H1 (cell line): ENCODE measurements at regions not wholly inside any gene's neighbourhood (a gene's known extent, or its start where the extent isn't known, plus 50 kb on each side); places are given as distances from the start of the nearest gene placed in this dataset.

Source experiments
- CTCF ChIA-PET: fragments of 300-600 bp; sonication (Branson Sonifier 250); formaldehyde crosslinking; loops from one replicate; lab custom pipeline; 2021; ENCODE audit not compliant: partially characterized antibody; lab: Charles Lee
- POLR2A ChIA-PET: fragments of 300-600 bp; sonication (Branson Sonifier 250); formaldehyde crosslinking; loops from one replicate; lab custom pipeline; 2021; ENCODE audit warnings: inconsistent platforms; ENCODE audit not compliant: partially characterized antibody; lab: Charles Lee
- DNase-seq, 2 experiments: peaks; one replicate each; pipeline versions ENCODE4 v3.0.0 to v3.0.0-alpha.2; 2010 to 2022; ENCODE audit warnings: low spot score in 2 of 2, low read depth in 1 of 2, mixed read lengths in 1 of 2
- FAIRE-seq: peaks from 2 replicates; lab custom pipeline; 2011; peaks lifted over from hg19 to GRCh38; lab: Jason Lieb, UNC
- H2AFZ ChIP-seq: 2 replicates; pipeline ENCODE4 v1.8.1; 2012; ENCODE audit warnings: low read length, inconsistent platforms
- H2AK5ac ChIP-seq: 2 replicates; pipeline ENCODE4 v1.6.1; 2013; ENCODE audit warnings: low read depth, low read length
- H2BK120ac ChIP-seq: replicated peaks from 2 replicates; pipeline ENCODE3; 2013; ENCODE audit warnings: low read depth, low read length, inconsistent platforms
- H2BK12ac ChIP-seq: 2 replicates; pipeline ENCODE4 v1.6.1; 2013; ENCODE audit warnings: low read depth, low read length
- H2BK15ac ChIP-seq: 2 replicates; pipeline ENCODE4 v1.6.1; 2013; ENCODE audit warnings: low read length
- H2BK20ac ChIP-seq: 2 replicates; pipeline ENCODE4 v1.6.1; 2013; ENCODE audit warnings: low read length
- H2BK5ac ChIP-seq: 2 replicates; pipeline ENCODE4 v1.6.1; 2013; ENCODE audit warnings: low read depth, low read length
- H3K14ac ChIP-seq: 2 replicates; pipeline ENCODE4 v1.6.1; 2013; ENCODE audit warnings: inconsistent platforms; ENCODE audit not compliant: insufficient read length
- H3K18ac ChIP-seq: 2 replicates; pipeline ENCODE4 v1.6.1; 2013; ENCODE audit warnings: low read length; ENCODE audit errors: extremely low read depth
- H3K23ac ChIP-seq: 2 replicates; pipeline ENCODE4 v1.6.1; 2013; ENCODE audit warnings: inconsistent platforms; ENCODE audit not compliant: insufficient read length
- H3K23me2 ChIP-seq: 2 replicates; pipeline ENCODE4 v1.6.1; 2013; ENCODE audit warnings: low read depth, low read length
- H3K27ac ChIP-seq: 2 replicates; pipeline ENCODE4 v1.6.1; 2011; ENCODE audit warnings: low read depth, low read length, inconsistent platforms
- H3K27me3 ChIP-seq, 4 experiments: replicated peaks in 1 of 4; 1 replicate in 1 of 4; 2 replicates in 3 of 4; pipeline versions ENCODE4 v1.6.1 to v1.8.1; 2011 to 2013; ENCODE audit warnings: low read length in 3 of 4, mild to moderate bottlenecking in 3 of 4, inconsistent platforms in 2 of 4, mixed read lengths in 2 of 4, moderate library complexity in 1 of 4; ENCODE audit not compliant: control insufficient read depth in 3 of 4, insufficient read depth in 3 of 4; ENCODE audit errors: extremely low read depth in 1 of 4
- H3K36me3 ChIP-seq, 4 experiments: 2 replicates each; pipeline versions ENCODE4 v1.6.1 to v1.8.1; 2011 to 2013; ENCODE audit warnings: mild to moderate bottlenecking in 4 of 4, low read length in 3 of 4, moderate library complexity in 2 of 4, control low read depth in 1 of 4, inconsistent platforms in 1 of 4; ENCODE audit not compliant: insufficient read depth in 4 of 4, control insufficient read depth in 2 of 4
- H3K4ac ChIP-seq: replicated peaks from 2 replicates; pipeline ENCODE3; 2013; ENCODE audit warnings: low read length, low read depth, mixed read lengths, inconsistent platforms; ENCODE audit not compliant: insufficient read length
- H3K4me1 ChIP-seq, 4 experiments: replicated peaks in 1 of 4; 1 replicate in 1 of 4; 2 replicates in 3 of 4; pipeline versions ENCODE4 v1.6.1 to v1.8.1; 2011 to 2013; ENCODE audit warnings: low read length in 3 of 4, inconsistent platforms in 2 of 4, mixed read lengths in 1 of 4; ENCODE audit not compliant: insufficient read depth in 4 of 4, control insufficient read depth in 3 of 4
- H3K4me2 ChIP-seq, 2 experiments: 2 replicates each; pipeline versions ENCODE4 v1.6.1 to v1.8.1; 2011 to 2013; ENCODE audit warnings: low read depth in 2 of 2, low read length in 2 of 2, control low read depth in 1 of 2, inconsistent platforms in 1 of 2, mild to moderate bottlenecking in 1 of 2; ENCODE audit not compliant: insufficient read depth in 1 of 2
- H3K4me3 ChIP-seq, 4 experiments: fragments of 200-600, 300-600 bp in 1 of 4; sonication (generic), shearing (Covaris generic), sonication (Bioruptor Twin) in 1 of 4; 2 replicates each; pipeline versions ENCODE4 v1.5.1 to v1.8.1; 2011 to 2016; ENCODE audit warnings: low read length in 4 of 4, low read depth in 3 of 4, control low read depth in 2 of 4, inconsistent platforms in 2 of 4, mild to moderate bottlenecking in 2 of 4, mixed read lengths in 1 of 4, moderate library complexity in 1 of 4; ENCODE audit not compliant: insufficient read depth in 2 of 4; ENCODE audit errors: extremely low read depth in 1 of 4
- H3K56ac ChIP-seq: replicated peaks from 2 replicates; pipeline ENCODE3; 2013; ENCODE audit warnings: low read depth, mild to moderate bottlenecking, mixed read lengths, low read length, inconsistent platforms; ENCODE audit not compliant: insufficient read length
- H3K79me1 ChIP-seq: 2 replicates; pipeline ENCODE4 v1.6.1; 2013; ENCODE audit warnings: low read depth, low read length, control low read depth
- H3K79me2 ChIP-seq, 2 experiments: 2 replicates each; pipeline versions ENCODE4 v1.6.1 to v1.8.1; 2012 to 2013; ENCODE audit warnings: low read length in 2 of 2, mild to moderate bottlenecking in 2 of 2, inconsistent platforms in 1 of 2; ENCODE audit not compliant: insufficient read depth in 2 of 2, control insufficient read depth in 1 of 2
- H3K9ac ChIP-seq, 4 experiments: replicated peaks in 1 of 4; 1 replicate in 1 of 4; 2 replicates in 3 of 4; pipeline versions ENCODE4 v1.6.1 to v1.8.1; 2011 to 2013; ENCODE audit warnings: low read depth in 3 of 4, low read length in 3 of 4, control low read depth in 2 of 4, mild to moderate bottlenecking in 2 of 4, moderate library complexity in 2 of 4, inconsistent platforms in 1 of 4; ENCODE audit errors: extremely low read depth in 1 of 4
- H3K9me3 ChIP-seq, 2 experiments: 2 replicates each; pipeline versions ENCODE4 v1.6.1 to v1.8.1; 2012 to 2013; ENCODE audit warnings: mild to moderate bottlenecking in 2 of 2, moderate library complexity in 2 of 2, control low read depth in 1 of 2, inconsistent platforms in 1 of 2, low read depth in 1 of 2, low read length in 1 of 2, mixed read lengths in 1 of 2; ENCODE audit not compliant: insufficient read depth in 2 of 2
- H4K20me1 ChIP-seq, 2 experiments: replicated peaks in 1 of 2; 2 replicates each; pipeline versions ENCODE3 to v1.8.1; 2011 to 2013; ENCODE audit warnings: inconsistent platforms in 2 of 2, low read length in 2 of 2, mild to moderate bottlenecking in 1 of 2; ENCODE audit not compliant: insufficient read depth in 2 of 2, control insufficient read depth in 1 of 2
- H4K5ac ChIP-seq: 2 replicates; pipeline ENCODE4 v1.6.1; 2013; ENCODE audit warnings: low read length, low read depth, mixed read lengths, inconsistent platforms; ENCODE audit not compliant: insufficient read length
- H4K8ac ChIP-seq: 2 replicates; pipeline ENCODE4 v1.8.0; 2013; ENCODE audit warnings: mild to moderate bottlenecking, moderate library complexity, low read length, inconsistent platforms; ENCODE audit not compliant: insufficient read depth; ENCODE audit errors: extremely low read depth
- H4K91ac ChIP-seq: replicated peaks from 2 replicates; pipeline ENCODE3; 2013; ENCODE audit warnings: low read length, mixed read lengths, inconsistent platforms; ENCODE audit not compliant: insufficient read length
- CBX5 ChIP-seq: fragments of 300-800, 300-1000 bp; sonication (generic); IDR thresholded peaks from 2 replicates; pipeline ENCODE4 v1.7.1; 2016; ENCODE audit warnings: antibody characterized with exemption, low read length, low read depth
- CREB1 ChIP-seq: IDR thresholded peaks from 2 replicates; pipeline ENCODE4 v1.6.1; 2012; ENCODE audit warnings: inconsistent platforms
- CTCF ChIP-seq, 3 experiments: IDR thresholded peaks; 1 replicate in 2 of 3; 2 replicates in 1 of 3; pipeline versions ENCODE4 v1.5.1 to v1.6.1; 2011; ENCODE audit warnings: low read length in 3 of 3, mild to moderate bottlenecking in 3 of 3, inconsistent platforms in 2 of 3, low read depth in 1 of 3, moderate library complexity in 1 of 3; ENCODE audit not compliant: insufficient read depth in 1 of 3; ENCODE audit errors: control extremely low read depth in 1 of 3
- EGR1 ChIP-seq: IDR thresholded peaks from 2 replicates; pipeline ENCODE4 v1.6.1; 2011; ENCODE audit warnings: low read depth, low read length, borderline replicate concordance
- EP300 ChIP-seq, 2 experiments: IDR thresholded peaks; 1 replicate in 1 of 2; 2 replicates in 1 of 2; pipeline ENCODE4 v1.6.1; 2011 to 2012; ENCODE audit warnings: low read depth in 2 of 2, low read length in 2 of 2, mild to moderate bottlenecking in 2 of 2, borderline replicate concordance in 1 of 2, inconsistent platforms in 1 of 2, moderate library complexity in 1 of 2
- HDAC2 ChIP-seq, 2 experiments: fragments of 300-600 bp in 1 of 2; sonication (generic) in 1 of 2; IDR thresholded peaks; 2 replicates each; pipeline ENCODE4 v1.6.1; 2011 to 2012; ENCODE audit warnings: low read depth in 2 of 2, low read length in 2 of 2, mild to moderate bottlenecking in 2 of 2, moderate library complexity in 2 of 2, borderline replicate concordance in 1 of 2, inconsistent platforms in 1 of 2
- JUND ChIP-seq: IDR thresholded peaks from 2 replicates; pipeline ENCODE4 v1.6.1; 2011; ENCODE audit warnings: mild to moderate bottlenecking, improper control_type of control experiment, low read length
- NRF1 ChIP-seq: IDR thresholded peaks from 2 replicates; pipeline ENCODE4 v1.6.1; 2011; ENCODE audit warnings: mild to moderate bottlenecking, low read depth, low read length, improper control_type of control experiment
- SIRT6 ChIP-seq: IDR thresholded peaks from one replicate; pipeline ENCODE4 v1.7.1; 2012; ENCODE audit warnings: low read length, inconsistent platforms
- SIX5 ChIP-seq: IDR thresholded peaks from 2 replicates; pipeline ENCODE4 v1.6.1; 2011; ENCODE audit warnings: mild to moderate bottlenecking, low read depth, low read length
- SRF ChIP-seq: IDR thresholded peaks from 2 replicates; pipeline ENCODE4 v1.6.1; 2011; ENCODE audit warnings: mild to moderate bottlenecking, low read depth, low read length, moderate library complexity
- USF2 ChIP-seq: IDR thresholded peaks from 2 replicates; pipeline ENCODE4 v1.6.1; 2011; ENCODE audit warnings: low read length, improper control_type of control experiment
- WGBS, 2 experiments: shearing (Covaris generic) in 1 of 2; methylation state at CpG; one replicate each; pipeline versions ENCODE4 v1.1.6 to v1.1.7; 2013 to 2015; ENCODE audit warnings: low lambda C conversion rate in 2 of 2, mixed read lengths in 2 of 2, inconsistent platforms in 1 of 2, low coverage in 1 of 2, missing lambda C conversion rate in 1 of 2; ENCODE audit not compliant: insufficient replicate concordance in 2 of 2, insufficient coverage in 1 of 2, insufficient read length in 1 of 2; ENCODE audit errors: extremely low coverage in 1 of 2, missing lambda C conversion rate in 1 of 2; 5-methylcytosine and 5-hydroxymethylcytosine counted together

GRCh38 chr1:69109277-69109676, 458.4 kb upstream of the LRRC7 start:
- POLR2A ChIA-PET, result no interaction called here
- no peak overlapping the region for H3K4me2 ChIP-seq
- TF ChIP-seq JUND (no peak), CREB1 (no peak), EGR1 (no peak), EP300 (IDR thresholded peaks at IDR 0.05; ENCODE audit: borderline replicate concordance in 1 of 2, low read depth in 2 of 2, low read length in 2 of 2) (no peak), CBX5 (no peak), SIRT6 (no peak), NRF1 (no peak), USF2 (no peak), HDAC2 (IDR thresholded peaks at IDR 0.05; ENCODE audit: borderline replicate concordance in 1 of 2, low read depth in 2 of 2, low read length in 2 of 2) (no peak), SIX5 (no peak), CTCF (IDR thresholded peaks at IDR 0.05; ENCODE audit: control extremely low read depth in 1 of 3, insufficient read depth in 1 of 3, low read depth in 1 of 3, low read length in 3 of 3) (no peak), SRF (no peak)

More at GRCh38 chr1:69109277-69109676, 458.4 kb upstream of the LRRC7 start:
- Histone ChIP-seq H3K27me3 (no peaks in the 10 kb centered on the region), H2BK120ac (no peak overlapping the region), H3K23ac (no peak overlapping the region), H2BK15ac (no peak overlapping the region), H3K4me3 (no peak overlapping the region), H2AK5ac (no peak overlapping the region), H4K8ac (no peak overlapping the region), H3K18ac (no peak overlapping the region), H3K9ac (no peak overlapping the region), H2AFZ (no peak overlapping the region), H3K36me3 (no peaks in the 10 kb centered on the region), H3K4me1 (no peaks in the 10 kb centered on the region), H2BK5ac (no peak overlapping the region), H3K23me2 (no peaks in the 10 kb centered on the region), H4K20me1 (no peaks in the 10 kb centered on the region), H4K91ac (no peak overlapping the region), H3K79me2 (no peaks in the 10 kb centered on the region), H3K27ac (no peak overlapping the region), H3K79me1 (no peaks in the 10 kb centered on the region), H3K4ac (no peak overlapping the region), H3K14ac (no peak overlapping the region), H3K56ac (no peak overlapping the region), H2BK20ac (no peak overlapping the region), H3K9me3 (no peaks in the 10 kb centered on the region), H4K5ac (no peak overlapping the region), H2BK12ac (no peak overlapping the region)
- CTCF ChIA-PET, result no interaction called here
- 84% methylated on average over 4 of the region's 4 CpGs; no CpG with 5 or more reads in 1 of the 2 experiments for WGBS, 2 experiments
- DNase-seq (no peak), FAIRE-seq (no peak)
